Stimulated activated naive CD4-positive, alpha-beta T cell treated with Interleukin-2 at 50 U/mL for 16 hours (primary cell): ENCODE measurements at regions not wholly inside any gene's neighbourhood (a gene's known extent, or its start where the extent isn't known, plus 50 kb on each side); places are given as distances from the start of the nearest gene placed in this dataset.
"Not testable (repeated sequence)": the region's sequence is repeated elsewhere in the genome, so short reads cannot be mapped to it uniquely, and the experiment has no call there.

ENCODE experiments used
- DNase-seq: peaks from one replicate; lab custom pipeline; 2025; lab: John Stamatoyannopoulos, UW

DNA sequence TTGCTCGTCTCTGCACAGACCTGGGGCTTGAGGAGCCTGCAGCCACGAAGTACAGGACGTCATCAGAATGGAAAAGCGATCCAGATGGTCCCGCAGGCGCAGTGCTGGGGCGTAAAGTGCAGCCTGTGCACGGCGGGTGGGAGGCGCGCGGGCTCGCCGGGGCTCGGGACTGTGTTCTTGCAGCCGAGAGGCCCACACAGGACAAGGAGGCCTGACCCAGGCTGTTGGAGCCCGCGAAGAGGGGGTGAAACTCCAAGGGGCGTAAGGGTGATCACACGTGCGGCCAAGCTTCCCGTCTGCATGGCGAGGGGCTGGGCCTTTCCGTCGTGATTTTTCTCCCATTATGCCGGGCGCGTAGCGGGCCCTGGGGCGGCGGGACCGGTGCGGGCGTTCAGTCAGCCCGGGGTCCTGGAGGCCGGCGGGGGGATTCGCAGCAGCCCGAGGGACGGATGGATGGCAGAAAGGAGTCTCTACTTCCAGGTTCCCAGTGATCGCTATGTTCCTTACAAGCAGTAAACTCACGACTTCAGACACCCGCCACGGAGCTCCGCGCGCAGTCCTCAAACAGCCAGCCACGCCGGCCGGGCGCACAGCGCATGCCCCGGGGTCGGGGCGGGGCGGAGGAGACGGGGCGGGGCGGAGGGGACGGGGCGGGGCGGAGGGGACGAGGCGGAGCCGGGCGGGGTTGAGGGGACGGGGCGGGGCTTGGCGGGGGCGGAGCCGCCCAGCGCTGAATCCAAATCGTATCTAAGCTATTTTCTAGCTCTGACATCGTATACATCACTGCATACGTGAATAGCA is 141.0 kb upstream of the KCNJ18 start:
- DNase-seq: peak; percentile 69

- not testable (repeated sequence) for DNase-seq
Measured at GRCh38 chr17:21558921-21559320, 133.4 kb upstream of the KCNJ18 start.

- DNase-seq: no peak
Measured at GRCh38 chr17:21564262-21564661, 128.1 kb upstream of the KCNJ18 start.

GRCh38 chr17:21564757-21565156 is 127.6 kb upstream of the KCNJ18 start:
- not testable (repeated sequence) for DNase-seq

DNA sequence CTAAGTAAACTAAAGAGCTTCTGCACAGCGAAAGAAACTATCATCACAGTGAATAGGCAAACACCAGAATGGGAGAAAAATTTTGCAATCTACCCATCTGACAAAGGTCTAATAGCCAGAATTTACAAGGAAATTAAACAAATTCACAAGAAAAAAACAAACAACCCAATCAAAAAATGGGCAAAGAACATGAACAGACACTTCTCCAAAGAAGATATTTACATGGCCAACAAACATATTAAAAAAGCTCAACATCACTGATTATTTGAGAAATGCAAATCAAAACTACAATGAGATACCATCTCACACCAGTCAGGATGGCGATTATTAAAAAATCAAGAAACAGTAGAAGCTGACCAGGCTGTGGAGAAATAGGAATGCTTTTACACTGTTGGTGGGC is 121.9 kb upstream of the KCNJ18 start:
- not testable (repeated sequence) for DNase-seq

GRCh38 chr17:21572148-21572547 is 120.2 kb upstream of the KCNJ18 start:
- DNase-seq: not testable (repeated sequence)

DNA sequence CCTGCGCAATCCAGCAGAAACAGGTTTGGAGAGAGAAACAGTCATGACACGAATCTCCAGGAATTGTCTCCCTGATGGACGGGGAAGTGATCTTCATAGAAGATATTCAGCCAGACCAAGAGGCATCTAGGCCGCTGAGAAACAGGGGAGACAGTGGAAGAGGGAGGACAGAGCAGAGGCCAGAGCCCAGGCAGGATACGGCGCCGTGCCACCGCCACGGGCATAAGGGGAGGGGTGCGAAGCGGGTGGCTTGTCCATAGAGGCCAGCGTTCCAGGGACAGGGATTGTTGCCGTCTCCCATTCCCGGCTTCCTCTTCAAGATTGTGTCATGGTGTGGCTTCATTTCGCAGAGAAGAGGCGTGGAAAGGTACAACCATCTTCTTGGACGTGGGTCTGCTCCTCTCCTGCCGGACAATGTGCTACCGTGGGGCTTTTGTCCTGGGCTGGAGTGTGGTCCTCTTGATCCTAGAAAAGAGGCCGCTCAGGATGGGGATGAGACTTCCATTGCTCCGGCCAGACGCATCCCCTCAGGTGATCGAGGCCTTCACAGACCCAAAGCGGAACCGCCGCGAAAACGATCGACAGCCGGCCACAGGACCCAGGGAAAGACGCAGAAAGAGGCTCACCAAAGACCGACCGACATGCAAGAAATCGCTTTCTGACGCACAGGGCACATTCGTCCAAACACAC is 118.9 kb upstream of the KCNJ18 start:
- not testable (repeated sequence) for DNase-seq

DNA sequence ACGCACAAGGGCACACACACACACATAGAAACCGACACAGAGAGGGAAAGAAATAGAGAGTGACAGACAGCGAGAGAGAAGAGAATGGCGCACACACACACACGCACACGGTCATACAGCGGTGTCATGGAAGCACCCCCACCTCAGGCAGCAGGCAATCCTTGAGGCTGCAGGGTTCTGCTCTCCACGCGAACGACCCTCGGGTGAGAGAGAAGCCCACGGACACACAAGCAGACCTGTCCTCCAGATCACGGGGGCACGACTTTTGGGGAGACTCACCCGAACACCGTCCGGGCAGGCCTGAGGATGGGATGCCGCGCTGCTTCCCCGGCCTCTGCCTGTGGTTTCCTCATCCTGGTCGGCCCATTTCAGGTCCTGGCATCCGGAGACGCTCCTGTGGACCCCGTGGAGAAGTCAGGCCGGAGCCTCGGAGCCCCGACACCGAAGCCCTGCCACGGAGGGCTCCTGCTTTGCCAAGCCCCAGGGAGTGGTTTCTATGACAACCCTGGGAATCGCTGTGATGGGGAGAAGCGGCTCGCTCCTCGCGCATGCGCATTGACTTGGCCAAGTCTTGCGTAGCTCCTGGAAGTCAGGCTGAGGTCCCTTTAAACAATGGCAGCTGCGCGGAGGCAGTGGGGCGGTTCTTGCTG is 118.2 kb upstream of the KCNJ18 start:
- no peak for DNase-seq

DNA sequence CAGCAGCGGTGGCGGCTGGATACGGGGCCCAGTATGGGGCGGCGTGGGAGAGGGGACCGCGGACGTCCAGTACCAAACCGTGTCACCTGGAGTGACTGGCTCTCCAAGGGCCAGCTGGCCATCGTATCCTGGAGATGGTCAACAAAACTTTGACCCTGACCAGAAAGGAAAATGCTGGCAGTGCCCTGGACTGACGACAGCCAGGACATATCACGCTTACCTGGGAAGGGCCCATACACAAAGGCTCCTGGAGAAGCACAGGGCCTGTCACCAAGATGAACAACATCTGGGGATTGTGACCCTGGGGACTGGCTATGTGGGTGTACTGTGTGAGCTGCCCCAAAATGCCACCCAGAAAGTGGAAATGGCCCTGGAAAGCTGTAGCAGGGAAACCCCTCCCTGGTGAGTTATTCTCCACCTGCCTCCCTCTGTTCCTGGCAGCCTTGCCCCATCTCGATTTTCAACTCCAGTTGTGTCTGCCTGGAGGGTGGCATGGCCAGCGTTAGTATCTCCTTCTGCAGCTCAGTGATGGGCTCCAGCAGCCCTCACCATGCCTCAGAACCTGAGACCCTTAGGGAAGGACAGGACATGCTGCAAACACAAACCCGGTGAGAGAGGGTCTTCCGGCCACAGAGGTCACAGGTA is 117.6 kb upstream of the KCNJ18 start:
- DNase-seq: not testable (repeated sequence)

DNA sequence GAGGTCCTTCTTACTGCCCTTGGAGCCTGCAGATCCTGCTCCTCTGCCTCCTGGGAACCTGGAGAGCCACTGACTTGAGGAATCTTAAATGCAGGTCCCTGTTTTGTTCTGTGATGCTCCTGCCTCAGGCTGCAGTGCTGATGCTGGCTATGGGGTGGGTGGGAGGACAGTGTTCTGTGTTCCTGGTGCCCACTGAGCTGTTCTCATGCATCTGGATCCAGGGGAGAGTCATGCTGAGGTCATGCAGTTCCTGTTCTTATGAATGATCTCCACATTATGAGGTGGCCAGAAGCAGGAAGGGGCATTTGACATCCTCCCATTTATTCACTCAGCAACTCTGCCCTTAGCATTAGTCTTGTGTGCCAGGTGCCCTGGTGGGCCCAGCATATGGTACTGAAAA is 113.5 kb upstream of the KCNJ18 start:
- not testable (repeated sequence) for DNase-seq

GRCh38 chr17:21592774-21593173 is 99.5 kb upstream of the KCNJ18 start:
- DNase-seq: no peak

GRCh38 chr17:21593452-21594105 is 98.7 kb upstream of the KCNJ18 start:
- DNase-seq: not testable (repeated sequence)

DNA sequence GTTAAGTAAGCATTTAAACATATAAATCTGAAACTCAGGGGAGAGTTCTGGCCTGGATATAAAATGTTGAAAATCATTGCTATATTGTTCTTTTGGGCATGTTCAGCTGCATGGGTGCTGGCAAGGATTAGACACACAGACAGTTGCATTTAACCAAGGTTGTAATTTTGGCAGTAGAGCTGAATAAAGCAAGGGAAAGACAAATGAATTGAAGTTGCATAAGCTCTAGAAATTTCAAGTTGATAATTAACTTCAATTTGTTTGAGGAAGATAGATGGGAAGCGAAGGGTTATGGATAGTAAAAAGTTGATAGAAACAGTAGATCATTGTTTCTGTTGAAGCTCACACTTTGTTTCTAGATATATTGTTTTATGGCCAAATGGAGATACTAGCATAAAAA is 97.2 kb upstream of the KCNJ18 start:
- DNase-seq: no peak

GRCh38 chr17:21602176-21602575 is 90.1 kb upstream of the KCNJ18 start:
- DNase-seq: no peak

GRCh38 chr17:21603292-21603691 is 89.0 kb upstream of the KCNJ18 start:
- DNase-seq: not testable (repeated sequence)

DNA sequence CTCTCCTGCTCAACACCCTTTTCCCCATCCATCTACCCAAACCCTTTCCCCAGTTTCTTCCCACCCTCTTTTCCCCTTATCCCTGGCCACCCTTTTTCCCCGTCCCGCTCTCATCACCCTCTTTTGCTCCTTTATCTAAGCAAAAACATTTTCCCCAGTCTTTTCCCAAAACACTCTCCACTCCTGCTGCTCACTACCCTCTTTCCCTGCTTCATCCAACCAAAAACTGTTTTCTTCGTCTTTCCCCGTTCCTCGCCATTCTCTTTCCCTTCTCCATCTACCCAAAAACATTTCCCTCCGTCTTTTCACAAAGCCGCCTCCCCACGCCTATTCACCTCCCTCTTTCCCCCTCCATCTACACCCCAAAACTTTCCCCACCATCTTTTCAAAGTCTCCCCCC is 80.9 kb upstream of the KCNJ18 start:
- not testable (repeated sequence) for DNase-seq

DNA sequence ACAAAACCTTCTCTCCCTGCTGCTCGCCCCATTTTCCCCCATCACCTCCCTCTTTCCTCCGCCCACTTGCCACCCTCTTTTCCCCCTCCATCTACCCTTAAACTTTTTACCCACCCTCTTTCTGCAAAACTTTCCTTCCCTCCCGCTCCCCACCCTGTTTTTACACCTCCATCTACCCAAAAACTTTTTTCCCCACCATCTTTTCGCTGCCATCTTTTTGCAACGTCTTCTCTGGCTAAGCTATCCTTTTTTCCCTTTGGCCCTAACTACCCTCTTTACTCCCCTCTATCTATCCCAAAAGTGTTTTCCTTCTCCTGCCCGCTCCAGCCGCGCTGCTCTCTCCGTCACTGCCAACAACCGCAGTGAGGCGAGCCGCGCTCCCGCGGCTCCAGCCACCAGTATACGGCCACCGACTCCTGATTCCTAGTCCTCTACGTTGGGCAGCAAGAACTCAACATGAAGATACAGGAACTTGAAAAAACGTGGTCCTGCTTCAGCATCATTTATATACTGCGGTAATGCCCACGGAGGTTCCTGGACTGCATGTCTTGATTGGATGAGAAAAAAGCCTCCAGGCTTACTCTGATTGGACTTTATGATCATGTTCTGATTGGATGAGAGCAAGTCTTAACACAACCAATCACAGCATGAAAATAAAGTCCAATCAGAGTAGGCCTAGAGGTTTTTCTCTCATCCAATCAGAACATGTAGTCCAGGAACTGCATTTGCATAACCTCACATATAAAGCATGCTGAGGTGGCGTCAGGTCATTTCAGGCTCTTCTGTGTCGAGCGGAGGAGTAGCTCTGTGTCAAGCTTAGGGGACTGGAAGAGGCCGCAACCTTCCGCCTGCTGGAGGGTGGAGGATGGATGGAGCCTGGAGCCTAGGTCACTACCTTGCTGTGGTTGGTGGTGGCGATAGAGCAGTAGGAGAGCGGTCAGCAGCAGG is 79.9 kb upstream of the KCNJ18 start:
- DNase-seq: not testable (repeated sequence)

DNA sequence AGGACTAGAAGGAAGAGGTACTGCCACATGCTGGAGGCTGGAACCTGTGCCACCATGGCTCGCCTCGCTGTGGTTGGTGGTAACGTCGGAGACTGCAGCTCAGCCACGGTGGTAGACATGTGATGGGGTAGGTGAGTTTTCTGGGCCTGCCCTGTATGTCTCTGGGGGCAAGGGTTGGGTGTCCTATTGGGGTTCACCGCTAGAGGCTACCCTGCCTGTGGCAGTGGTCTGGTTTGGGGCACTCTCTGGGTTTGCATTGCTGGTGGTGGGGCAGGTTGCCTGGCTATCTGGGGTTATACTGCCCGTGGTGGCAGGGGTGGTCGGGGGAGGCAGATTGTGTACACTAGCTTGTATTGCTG is 79.3 kb upstream of the KCNJ18 start:
- no peak for DNase-seq

- not testable (repeated sequence) for DNase-seq
Measured at GRCh38 chr17:21626987-21627386, 65.3 kb upstream of the KCNJ18 start.
